Neural progenitor cell (in vitro differentiated cells): ENCODE measurements at regions not wholly inside any gene's neighbourhood (a gene's known extent, or its start where the extent isn't known, plus 50 kb on each side); places are given as distances from the start of the nearest gene placed in this dataset.

Experiments used
- DNase-seq: peaks from one replicate; pipeline ENCODE4 v3.0.0-alpha.2; 2016; ENCODE audit warnings: low spot score
- H2AFZ ChIP-seq: fragments of 200-600 bp; sonication (generic); replicated peaks from 2 replicates; pipeline ENCODE4 v1.6.1; 2016; ENCODE audit warnings: antibody characterized with exemption
- H3F3A ChIP-seq: fragments of 200-600 bp; sonication (generic); 2 replicates; pipeline ENCODE4 v1.6.1; 2016; ENCODE audit warnings: antibody characterized with exemption, low read depth
- H3K27ac ChIP-seq: fragments of 200-600 bp; sonication (generic); 2 replicates; pipeline ENCODE4 v1.5.1; 2016; ENCODE audit warnings: mild to moderate bottlenecking
- H3K27me3 ChIP-seq: fragments of 200-600 bp; sonication (generic); 2 replicates; pipeline ENCODE4 v1.6.1; 2016; ENCODE audit warnings: mild to moderate bottlenecking, moderate library complexity
- H3K36me3 ChIP-seq: fragments of 200-600 bp; sonication (generic); 2 replicates; pipeline ENCODE4 v1.5.1; 2016
- H3K4me1 ChIP-seq: fragments of 200-600 bp; sonication (generic); 2 replicates; pipeline ENCODE4 v1.6.1; 2016; ENCODE audit warnings: mixed run types
- H3K4me2 ChIP-seq: fragments of 200-600 bp; sonication (generic); 2 replicates; pipeline ENCODE4 v1.6.1; 2016
- H3K4me3 ChIP-seq: fragments of 200-600 bp; sonication (generic); 2 replicates; pipeline ENCODE4 v1.5.1; 2016
- H3K79me2 ChIP-seq: fragments of 200-600 bp; sonication (generic); 2 replicates; pipeline ENCODE4 v1.6.1; 2016; ENCODE audit warnings: low read depth
- H3K9ac ChIP-seq: fragments of 200-600 bp; sonication (generic); 2 replicates; pipeline ENCODE4 v1.6.1; 2016
- H3K9me3 ChIP-seq: fragments of 200-600 bp; sonication (generic); 2 replicates; pipeline ENCODE4 v1.5.1; 2016; ENCODE audit warnings: low read depth
- H4K20me1 ChIP-seq: fragments of 200-600 bp; sonication (generic); 2 replicates; pipeline ENCODE4 v1.6.1; 2016; ENCODE audit warnings: low read depth
- H3K27ac Mint-ChIP-seq: 3 replicates; pipeline ENCODE4 v1.8.0; 2021; ENCODE audit warnings: mixed read lengths
- H3K27me3 Mint-ChIP-seq: 2 replicates; pipeline ENCODE4 v1.8.0; 2022; ENCODE audit warnings: low read depth, mild to moderate bottlenecking, inconsistent platforms, moderate library complexity, mixed read lengths; ENCODE audit not compliant: insufficient read depth
- H3K36me3 Mint-ChIP-seq: 3 replicates; pipeline ENCODE4 v1.8.0; 2021; ENCODE audit warnings: mixed read lengths
- H3K4me1 Mint-ChIP-seq: 3 replicates; pipeline ENCODE4 v1.8.0; 2021; ENCODE audit warnings: mixed read lengths
- H3K4me3 Mint-ChIP-seq: 3 replicates; pipeline ENCODE4 v1.8.0; 2021; ENCODE audit warnings: mild to moderate bottlenecking, moderate library complexity, mixed read lengths
- H3K9me3 Mint-ChIP-seq: 3 replicates; pipeline ENCODE4 v1.8.0; 2020; ENCODE audit warnings: mixed read lengths
- CTCF ChIP-seq: fragments of 200-600 bp; sonication (generic); IDR thresholded peaks from 2 replicates; pipeline ENCODE4 v1.5.1; 2017; ENCODE audit warnings: antibody characterized with exemption, mild to moderate bottlenecking
- EZH2 ChIP-seq: fragments of 200-600 bp; sonication (generic); IDR thresholded peaks from 2 replicates; pipeline ENCODE4 v1.6.1; 2017; ENCODE audit warnings: antibody characterized with exemption, mild to moderate bottlenecking, moderate library complexity
- EZH2phosphoT487 ChIP-seq: fragments of 200-600 bp; sonication (generic); IDR thresholded peaks from 2 replicates; pipeline ENCODE4 v1.6.1; 2017; ENCODE audit warnings: antibody characterized with exemption

GRCh38 chr14:100433428-100433814 is 110.3 kb downstream of the SLC25A47 start:
- H3K36me3 Mint-ChIP-seq = no peaks in the 10 kb centered on the region
- TF ChIP-seq EZH2phosphoT487 (no peak), EZH2 (no peak), CTCF (no peak)

GRCh38 chr14:100434033-100434601 is 111.0 kb downstream of the SLC25A47 start:
- Histone ChIP-seq H3K4me2 (peak overlapping the region; percentile 7), H4K20me1 (no peaks in the 10 kb centered on the region), H3K9me3 (no peaks in the 10 kb centered on the region), H3K4me1 (peaks cover 23% of the 10 kb centered on the region), H3K27me3 (no peaks in the 10 kb centered on the region), H3F3A (peaks cover 8% of the 10 kb centered on the region), H3K27ac (no peak overlapping the region), H2AFZ (no peak overlapping the region), H3K9ac (no peak overlapping the region), H3K36me3 (no peaks in the 10 kb centered on the region), H3K79me2 (no peaks in the 10 kb centered on the region), H3K4me3 (no peak overlapping the region)
- H3K36me3 Mint-ChIP-seq = no peaks in the 10 kb centered on the region
- no peak for DNase-seq
- peaks cover 40% of the 10 kb centered on the region for H3K4me1 Mint-ChIP-seq
- H3K9me3 Mint-ChIP-seq = no peaks in the 10 kb centered on the region
- H3K4me3 Mint-ChIP-seq = no peak overlapping the region
- no peak overlapping the region for H3K27ac Mint-ChIP-seq
- peaks cover 2% of the 10 kb centered on the region for H3K27me3 Mint-ChIP-seq
- TF ChIP-seq EZH2 = no peak
- TF ChIP-seq EZH2phosphoT487 = no peak
- no peak for TF ChIP-seq CTCF

More at GRCh38 chr14:100433428-100433814, 110.3 kb downstream of the SLC25A47 start:
- no peaks in the 10 kb centered on the region for H3K27me3 ChIP-seq
- H3K4me3 ChIP-seq = no peak overlapping the region
- no peak overlapping the region for H3K9ac ChIP-seq
- H2AFZ ChIP-seq = no peak overlapping the region
- peaks cover 23% of the 10 kb centered on the region for H3K4me1 ChIP-seq
- peaks cover 8% of the 10 kb centered on the region for H3F3A ChIP-seq
- DNase-seq = no peak
- H3K36me3 ChIP-seq = no peaks in the 10 kb centered on the region
- H3K4me1 Mint-ChIP-seq = peaks cover 35% of the 10 kb centered on the region
- H3K27me3 Mint-ChIP-seq = peaks cover 2% of the 10 kb centered on the region
- no peaks in the 10 kb centered on the region for H3K79me2 ChIP-seq
- no peaks in the 10 kb centered on the region for H3K9me3 Mint-ChIP-seq
- H3K9me3 ChIP-seq = no peaks in the 10 kb centered on the region
- H3K4me3 Mint-ChIP-seq = no peak overlapping the region
- no peak overlapping the region for H3K27ac Mint-ChIP-seq
- H4K20me1 ChIP-seq = no peaks in the 10 kb centered on the region
- H3K27ac ChIP-seq = no peak overlapping the region
- H3K4me2 ChIP-seq = no peak overlapping the region

- Mint-ChIP-seq H3K4me3 (no peak overlapping the region), H3K27me3 (peaks cover 2% of the 10 kb centered on the region), H3K27ac (peak overlapping the region; percentile 36), H3K36me3 (no peaks in the 10 kb centered on the region), H3K9me3 (no peaks in the 10 kb centered on the region), H3K4me1 (peaks cover 49% of the 10 kb centered on the region)
- Histone ChIP-seq H3K4me1 (peaks cover 23% of the 10 kb centered on the region), H3K4me3 (no peak overlapping the region), H3K79me2 (no peaks in the 10 kb centered on the region), H4K20me1 (no peaks in the 10 kb centered on the region), H3K9ac (no peak overlapping the region), H3K27ac (no peak overlapping the region), H3K36me3 (no peaks in the 10 kb centered on the region), H3K9me3 (no peaks in the 10 kb centered on the region), H2AFZ (no peak overlapping the region), H3K4me2 (peak overlapping the region; percentile 5), H3K27me3 (no peaks in the 10 kb centered on the region), H3F3A (peaks cover 8% of the 10 kb centered on the region)
- no peak for DNase-seq
- TF ChIP-seq EZH2phosphoT487 = no peak
- no peak for TF ChIP-seq CTCF
- no peak for TF ChIP-seq EZH2
Observed at GRCh38 chr14:100434911-100435438, 111.8 kb downstream of the SLC25A47 start.
